GM23248 (cell line): ENCODE measurements at regions not wholly inside any gene's neighbourhood (a gene's known extent, or its start where the extent isn't known, plus 50 kb on each side); places are given as distances from the start of the nearest gene placed in this dataset.

Experiments
- DNase-seq: peaks from one replicate; pipeline ENCODE4 v3.0.0-alpha.2; 2015
- H2AFZ ChIP-seq: fragments of 200-600 bp; sonication (generic); 2 replicates; pipeline ENCODE4 v1.6.1; 2016; ENCODE audit warnings: antibody characterized with exemption
- H3F3A ChIP-seq: fragments of 200-600 bp; sonication (generic); 2 replicates; pipeline ENCODE4 v1.6.1; 2016; ENCODE audit warnings: mild to moderate bottlenecking, antibody characterized with exemption, mixed run types; ENCODE audit not compliant: insufficient read depth
- H3K27ac ChIP-seq: fragments of 200-600 bp; sonication (generic); 2 replicates; pipeline ENCODE4 v1.5.1; 2016; ENCODE audit warnings: mild to moderate bottlenecking
- H3K27me3 ChIP-seq: fragments of 200-600 bp; sonication (generic); replicated peaks from 2 replicates; pipeline ENCODE4 v1.6.1; 2016; ENCODE audit warnings: mild to moderate bottlenecking; ENCODE audit not compliant: insufficient read depth
- H3K36me3 ChIP-seq: fragments of 200-600 bp; sonication (generic); 2 replicates; pipeline ENCODE4 v1.6.1; 2016; ENCODE audit warnings: low read depth, mild to moderate bottlenecking
- H3K4me1 ChIP-seq: fragments of 200-600 bp; sonication (generic); 2 replicates; pipeline ENCODE4 v1.6.1; 2016; ENCODE audit warnings: mild to moderate bottlenecking; ENCODE audit not compliant: insufficient read depth
- H3K4me2 ChIP-seq: fragments of 200-600 bp; sonication (generic); one replicate; pipeline ENCODE4 v1.6.1; 2016; ENCODE audit warnings: mild to moderate bottlenecking; ENCODE audit not compliant: unreplicated experiment
- H3K4me3 ChIP-seq: fragments of 200-600 bp; sonication (generic); 2 replicates; pipeline ENCODE4 v1.5.1; 2016; ENCODE audit warnings: mild to moderate bottlenecking
- H3K79me2 ChIP-seq: fragments of 200-600 bp; sonication (generic); 2 replicates; pipeline ENCODE4 v1.6.1; 2016; ENCODE audit warnings: mild to moderate bottlenecking; ENCODE audit not compliant: insufficient read depth
- H3K9ac ChIP-seq: fragments of 200-600 bp; sonication (generic); 2 replicates; pipeline ENCODE4 v1.6.1; 2016; ENCODE audit warnings: mild to moderate bottlenecking
- H3K9me2 ChIP-seq: fragments of 200-600 bp; sonication (generic); 2 replicates; pipeline ENCODE4 v1.6.1; 2016; ENCODE audit warnings: mixed run types, mild to moderate bottlenecking, moderate library complexity; ENCODE audit not compliant: insufficient read depth
- H3K9me3 ChIP-seq: fragments of 200-600 bp; sonication (generic); one replicate; pipeline ENCODE4 v1.6.1; 2017; ENCODE audit warnings: low read depth
- H4K20me1 ChIP-seq: fragments of 200-600 bp; sonication (generic); 2 replicates; pipeline ENCODE4 v1.6.0; 2016; ENCODE audit not compliant: insufficient read depth
- EZH2 ChIP-seq: fragments of 200-600 bp; sonication (generic); IDR thresholded peaks from 2 replicates; pipeline ENCODE4 v1.6.1; 2018; ENCODE audit warnings: antibody characterized with exemption, mild to moderate bottlenecking; ENCODE audit not compliant: insufficient read depth, poor library complexity, severe bottlenecking
- EZH2phosphoT487 ChIP-seq: fragments of 200-600 bp; sonication (generic); IDR thresholded peaks from 2 replicates; pipeline ENCODE4 v1.6.1; 2018; ENCODE audit warnings: antibody characterized with exemption, moderate library complexity, mild to moderate bottlenecking, low read depth; ENCODE audit not compliant: insufficient read depth
- WGBS, 2 experiments: methylation state at CpG; one replicate each; pipeline ENCODE4 v1.1.6; 2015 to 2017; ENCODE audit warnings: low lambda C conversion rate in 2 of 2, low coverage in 1 of 2; ENCODE audit errors: missing lambda C conversion rate in 2 of 2; 5-methylcytosine and 5-hydroxymethylcytosine counted together
- in situ Hi-C: fragments of 300-500 bp; cut with MboI; formaldehyde crosslinking; loops from 2 replicates; pipeline ENCODE4 v1.15.0; 2020

DNA sequence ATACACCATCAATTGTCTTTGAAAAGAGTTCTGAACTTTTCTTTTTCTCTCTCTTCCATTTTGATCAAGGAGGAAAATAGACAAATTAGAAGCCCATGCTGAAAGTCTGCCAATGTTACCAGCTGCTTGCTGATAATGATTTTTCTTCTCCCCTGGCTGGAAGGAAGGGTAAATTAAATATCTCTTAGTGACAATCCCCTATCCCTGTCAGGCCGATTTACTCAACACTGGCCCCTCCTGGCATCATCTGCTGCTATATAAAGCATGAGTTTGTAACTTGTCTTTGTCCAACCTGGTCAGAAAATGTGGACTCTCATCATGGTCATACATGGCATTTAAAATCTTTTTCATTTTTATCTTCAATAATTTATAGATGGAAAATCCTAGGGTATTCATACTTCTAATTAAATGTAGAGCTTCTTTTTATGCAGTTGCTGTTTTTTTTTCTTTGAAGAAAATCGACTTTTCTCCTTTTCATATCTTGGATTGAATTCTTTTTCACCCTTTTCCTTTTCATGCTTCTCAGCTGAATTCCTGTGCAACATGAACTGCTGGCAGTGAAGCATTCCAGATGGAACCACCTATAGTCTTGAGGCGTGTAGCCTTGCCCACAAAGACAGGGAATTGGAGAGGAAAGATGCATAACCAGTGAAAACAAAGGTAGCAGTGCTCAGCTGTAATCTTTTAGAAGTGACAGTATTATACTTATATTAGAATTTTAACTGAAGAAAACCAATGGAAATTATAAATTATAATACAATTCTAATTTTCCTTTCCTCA is 214.7 kb upstream of the PTGFR start:
- Histone ChIP-seq H3K9me3 (no peaks in the 10 kb centered on the region), H3K4me1 (peaks cover 54% of the 10 kb centered on the region), H3F3A (peaks cover 32% of the 10 kb centered on the region), H3K9ac (no peak overlapping the region), H3K27ac (no peak overlapping the region), H3K36me3 (no peaks in the 10 kb centered on the region), H3K9me2 (no peaks in the 10 kb centered on the region), H3K4me2 (no peak overlapping the region), H3K27me3 (no peaks in the 10 kb centered on the region), H3K79me2 (no peaks in the 10 kb centered on the region), H4K20me1 (no peaks in the 10 kb centered on the region), H2AFZ (no peak overlapping the region), H3K4me3 (no peak overlapping the region)
- DNase-seq = no peak
- WGBS, 2 experiments = 78 to 80% methylated on average over 3 of the region's 3 CpGs
- TF ChIP-seq EZH2phosphoT487 (no peak), EZH2 (no peak)
- in situ Hi-C loops = no loop called here

DNA sequence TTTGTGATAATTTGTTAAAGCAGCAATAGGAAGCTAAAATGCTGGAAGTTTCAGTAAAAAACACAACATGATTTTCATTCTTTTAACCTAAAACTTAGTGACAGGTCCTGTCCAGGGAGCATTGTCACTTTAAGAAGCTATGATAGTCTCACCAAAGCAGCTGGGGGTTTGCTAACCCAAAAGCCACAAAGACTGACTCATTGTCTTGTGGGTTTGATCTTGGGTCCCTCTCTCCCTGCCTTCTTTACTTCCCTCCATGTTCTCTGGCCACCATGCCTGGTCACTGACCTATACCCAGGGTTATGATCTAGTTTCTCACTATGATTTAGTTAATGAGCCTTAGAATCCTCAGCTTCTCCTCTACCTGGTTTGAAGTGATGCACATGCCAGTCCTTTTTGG is 213.5 kb upstream of the PTGFR start:
- H4K20me1 ChIP-seq = no peaks in the 10 kb centered on the region
- peaks cover 54% of the 10 kb centered on the region for H3K4me1 ChIP-seq
- H3K4me3 ChIP-seq = no peak overlapping the region
- peak overlapping the region; percentile 30 for H3K27ac ChIP-seq
- H3K36me3 ChIP-seq = no peaks in the 10 kb centered on the region
- no peaks in the 10 kb centered on the region for H3K27me3 ChIP-seq
- peak overlapping the region; percentile 50 for H3K4me2 ChIP-seq
- TF ChIP-seq EZH2phosphoT487 (no peak), EZH2 (no peak)
- H2AFZ ChIP-seq = no peak overlapping the region
- peaks cover 32% of the 10 kb centered on the region for H3F3A ChIP-seq
- no peak overlapping the region for H3K9ac ChIP-seq
- no peaks in the 10 kb centered on the region for H3K9me3 ChIP-seq
- H3K9me2 ChIP-seq = no peaks in the 10 kb centered on the region
- in situ Hi-C loops = no loop called here
- DNase-seq = peak; percentile 83
- no peaks in the 10 kb centered on the region for H3K79me2 ChIP-seq

DNA sequence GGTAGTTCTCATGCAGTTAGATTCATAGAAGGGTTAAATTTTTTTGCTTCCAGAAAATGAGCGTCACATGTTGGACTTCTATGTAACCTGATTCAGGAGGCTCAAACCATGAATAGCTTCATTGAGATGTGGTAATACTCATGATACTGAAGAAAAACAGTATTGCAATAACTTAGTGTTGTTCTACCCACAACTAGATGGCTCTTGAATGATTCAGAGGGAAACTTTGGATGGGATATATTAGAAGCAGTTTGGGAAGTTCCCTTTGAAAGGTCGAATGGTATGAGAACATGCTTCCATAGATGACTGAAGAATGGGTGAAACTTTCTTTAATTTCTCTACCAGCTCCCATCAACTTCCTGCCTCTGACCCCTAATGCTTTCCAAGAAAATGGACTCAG is 211.7 kb upstream of the PTGFR start:
- TF ChIP-seq EZH2 = no peak
- no peak for TF ChIP-seq EZH2phosphoT487

DNA sequence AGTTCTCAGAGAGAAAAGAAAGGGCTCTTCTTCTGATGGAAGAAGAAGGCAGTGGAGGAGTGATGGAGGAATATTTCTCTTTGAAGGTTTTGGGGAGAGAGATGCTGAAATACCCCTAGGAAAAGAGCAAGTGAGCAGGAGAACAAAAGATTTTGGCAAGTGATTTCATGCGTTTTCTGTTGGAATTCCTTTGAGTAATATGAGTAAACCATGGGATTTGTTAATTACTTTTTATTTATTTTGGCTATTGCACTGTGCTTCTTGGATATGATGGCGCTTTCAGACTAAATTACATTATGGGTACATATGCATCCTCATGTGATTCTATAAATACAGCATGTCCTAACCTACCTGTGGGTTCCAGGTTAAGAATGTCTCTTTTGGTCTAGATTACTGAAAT is 210.1 kb upstream of the PTGFR start:
- Histone ChIP-seq H4K20me1 (no peaks in the 10 kb centered on the region), H3K4me1 (peaks cover 46% of the 10 kb centered on the region), H3K9me2 (no peaks in the 10 kb centered on the region), H3K4me2 (no peak overlapping the region), H3K27me3 (no peaks in the 10 kb centered on the region), H3K4me3 (no peak overlapping the region), H3K9ac (no peak overlapping the region), H2AFZ (no peak overlapping the region), H3K27ac (no peak overlapping the region), H3K9me3 (no peaks in the 10 kb centered on the region), H3F3A (peaks cover 32% of the 10 kb centered on the region), H3K36me3 (no peaks in the 10 kb centered on the region), H3K79me2 (no peaks in the 10 kb centered on the region)
- WGBS, 2 experiments = 75 to 83% methylated on average over 2 of the region's 2 CpGs
- in situ Hi-C loops = no loop called here
- TF ChIP-seq EZH2phosphoT487 (no peak), EZH2 (no peak)
- no peak for DNase-seq

More for the DNA sequence above, 211.7 kb upstream of the PTGFR start:
- in situ Hi-C loops = no loop called here
- H3K36me3 ChIP-seq = no peaks in the 10 kb centered on the region
- H3K4me2 ChIP-seq = peak overlapping the region; percentile 58
- H3K4me1 ChIP-seq = peaks cover 54% of the 10 kb centered on the region
- no peaks in the 10 kb centered on the region for H4K20me1 ChIP-seq
- no peaks in the 10 kb centered on the region for H3K9me3 ChIP-seq
- H3K27me3 ChIP-seq = no peaks in the 10 kb centered on the region
- H3K27ac ChIP-seq = peak overlapping the region; percentile 71
- H3K9ac ChIP-seq = 0 out of 2 replicates have a peak overlapping the region, but pooled peaks have one; percentile 23
- WGBS, 2 experiments = 2 to 3% methylated on average over 2 of the region's 2 CpGs
- H3K4me3 ChIP-seq = 0 out of 2 replicates have a peak overlapping the region, but pooled peaks have one; percentile 9
- no peaks in the 10 kb centered on the region for H3K79me2 ChIP-seq
- no peaks in the 10 kb centered on the region for H3K9me2 ChIP-seq
- no peak overlapping the region for H2AFZ ChIP-seq
- H3F3A ChIP-seq = peaks cover 32% of the 10 kb centered on the region
- peak; percentile 95 for DNase-seq
